ENCODE measurements at regions not wholly inside any gene's neighbourhood (a gene's known extent, or its start where the extent isn't known, plus 50 kb on each side); places are given as distances from the start of the nearest gene placed in this dataset.

GRCh38 chr2:172216477-172216876, 113.8 kb upstream of the DLX2 start:
- H3K4me3 ChIP-seq (ENCODE audit: low read length): no peak overlapping the region
- peak; percentile 74 for DNase-seq (ENCODE audit: low read depth)
- no peak for TF ChIP-seq CTCF (IDR thresholded peaks at IDR 0.05; ENCODE audit: insufficient read depth, low read depth, low read length, missing control alignments)

DNA sequence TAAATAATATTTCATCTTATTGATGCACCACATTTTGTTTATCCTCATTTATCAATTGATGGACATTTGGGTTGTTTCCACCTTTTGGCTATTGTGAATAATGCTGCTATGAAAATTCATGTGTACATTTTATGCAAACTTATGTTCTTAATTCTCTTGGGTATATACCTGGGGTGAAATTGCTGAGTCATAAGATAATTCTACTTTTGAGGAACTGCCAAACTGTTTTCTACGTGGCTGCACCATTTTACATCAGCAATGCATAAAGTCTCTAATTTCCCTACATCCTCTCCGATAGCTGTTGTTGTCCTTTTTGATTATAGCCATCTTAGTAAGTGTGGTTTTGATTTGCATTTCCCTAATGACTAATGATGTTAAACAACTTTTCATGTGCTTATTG, 116.5 kb upstream of the DLX2 start:
- no peak overlapping the region for H3K4me3 ChIP-seq (ENCODE audit: low read length)
- no peak for TF ChIP-seq CTCF (IDR thresholded peaks at IDR 0.05; ENCODE audit: insufficient read depth, low read depth, low read length, missing control alignments)
- no peak for DNase-seq (ENCODE audit: low read depth)

DNA sequence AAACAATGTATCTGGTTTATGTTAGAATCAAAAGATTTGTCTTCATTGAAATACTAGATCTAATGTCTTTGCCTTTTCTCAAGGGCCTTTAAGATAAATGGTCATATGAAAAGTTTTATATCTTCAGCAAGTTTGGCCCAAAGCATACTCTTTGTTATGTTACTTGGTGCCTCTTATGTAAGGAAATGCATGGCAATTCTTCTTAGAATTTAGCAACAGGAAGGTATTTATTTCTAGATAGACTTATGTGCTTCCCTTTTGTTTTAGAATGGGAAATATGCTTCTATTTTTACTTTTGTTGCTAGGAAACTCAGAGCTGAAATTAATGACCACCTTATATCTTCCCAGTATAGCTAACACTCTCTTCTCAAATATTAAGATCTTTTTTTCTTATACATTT, 117.4 kb upstream of the DLX2 start:
- no peak for TF ChIP-seq CTCF (IDR thresholded peaks at IDR 0.05; ENCODE audit: insufficient read depth, low read depth, low read length, missing control alignments)
- DNase-seq (ENCODE audit: low read depth): no peak
- no peak overlapping the region for H3K4me3 ChIP-seq (ENCODE audit: low read length)

DNA sequence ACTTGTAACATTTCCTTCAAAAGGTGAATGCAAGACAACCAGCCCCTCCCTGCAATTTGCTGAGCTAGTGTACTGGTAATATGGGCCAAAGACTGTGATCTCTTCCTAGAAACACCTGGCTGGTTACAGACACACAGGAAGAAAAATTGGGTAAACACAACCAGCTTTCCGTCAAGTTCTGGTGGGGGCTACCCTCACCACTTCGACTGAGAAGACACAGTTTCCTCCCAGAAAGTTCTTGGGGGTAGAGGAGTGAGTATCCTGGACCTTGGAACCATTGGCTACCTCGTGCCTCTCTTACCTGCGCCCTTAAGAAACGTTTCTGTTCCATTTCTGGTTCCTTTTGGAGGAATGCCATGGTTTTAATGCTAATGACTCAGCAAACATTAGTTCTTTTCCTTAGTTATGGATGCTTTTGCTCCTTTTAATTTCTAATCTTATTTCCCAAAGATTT, 120.9 kb upstream of the DLX2 start:
- no peak for DNase-seq (ENCODE audit: low read depth)
- no peak for TF ChIP-seq CTCF (IDR thresholded peaks at IDR 0.05; ENCODE audit: insufficient read depth, low read depth, low read length, missing control alignments)
- H3K4me3 ChIP-seq (ENCODE audit: low read length): no peak overlapping the region

GRCh38 chr2:172225786-172226185, 123.1 kb upstream of the DLX2 start:
- H3K4me3 ChIP-seq (ENCODE audit: low read length): no peak overlapping the region
- no peak for TF ChIP-seq CTCF (IDR thresholded peaks at IDR 0.05; ENCODE audit: insufficient read depth, low read depth, low read length, missing control alignments)
- no peak for DNase-seq (ENCODE audit: low read depth)

- DNase-seq (ENCODE audit: low read depth): peak; percentile 74
- no peak overlapping the region for H3K4me3 ChIP-seq (ENCODE audit: low read length)
- TF ChIP-seq CTCF (IDR thresholded peaks at IDR 0.05; ENCODE audit: insufficient read depth, low read depth, low read length, missing control alignments): peak; percentile 78
These were observed 123.8 kb upstream of the DLX2 start for GRCh38 chr2:172226244-172227061.

- DNase-seq (ENCODE audit: low read depth): no peak
- TF ChIP-seq CTCF (IDR thresholded peaks at IDR 0.05; ENCODE audit: insufficient read depth, low read depth, low read length, missing control alignments): no peak
- no peak overlapping the region for H3K4me3 ChIP-seq (ENCODE audit: low read length)
These were observed 125.0 kb upstream of the DLX2 start for GRCh38 chr2:172227719-172228118.
